Middle frontal gyrus (tissue), 1 donor: ENCODE measurements at regions not wholly inside any gene's neighbourhood (a gene's known extent, or its start where the extent isn't known, plus 50 kb on each side); places are given as distances from the start of the nearest gene placed in this dataset.
"Not testable (repeated sequence)": the region's sequence is repeated elsewhere in the genome, so short reads cannot be mapped to it uniquely, and the experiment has no call there.

Experiments
- DNase-seq: peaks from one replicate; pipeline ENCODE4 v3.0.0-alpha.2; 2015; ENCODE audit warnings: low spot score; ENCODE audit errors: extremely low spot score

DNA sequence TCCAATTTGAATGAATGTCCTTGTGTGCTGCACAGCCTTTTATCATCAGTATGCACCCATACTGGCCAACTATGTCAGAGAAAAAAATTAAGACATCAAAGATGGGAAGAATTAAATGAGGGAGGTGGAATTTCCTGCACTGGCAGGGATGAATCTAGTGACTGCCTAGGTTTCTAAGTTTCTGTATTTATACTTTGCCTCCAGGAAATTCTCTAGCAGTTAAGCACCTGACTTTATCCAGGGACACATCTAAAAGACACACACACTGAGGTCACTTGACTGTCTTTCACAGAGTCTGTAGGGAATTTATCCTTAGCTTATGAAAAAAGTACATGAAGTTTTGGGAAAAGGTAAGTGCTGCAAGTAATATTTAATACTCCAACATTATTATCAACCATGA lies 636.5 kb upstream of the PTCHD4 start:
- DNase-seq, result no peak

DNA sequence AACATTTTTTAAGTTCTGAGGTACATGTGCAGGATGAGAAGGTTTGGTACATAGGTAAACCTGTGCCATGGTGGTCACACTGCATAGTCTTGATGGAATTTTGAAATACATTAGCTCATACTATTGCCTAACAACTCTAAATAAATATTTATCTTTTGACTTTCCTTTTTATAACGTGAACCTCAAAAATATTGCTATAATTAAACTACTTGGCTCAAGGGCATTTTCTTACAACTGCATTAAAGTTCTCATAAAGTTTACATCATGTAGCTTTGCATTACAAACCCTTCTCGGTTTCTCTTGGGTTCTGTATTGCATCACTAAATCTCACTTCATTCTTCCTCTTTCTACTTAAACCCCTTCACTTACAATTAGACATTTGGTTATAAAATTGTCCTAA lies 636.0 kb upstream of the PTCHD4 start:
- DNase-seq, result no peak

DNA sequence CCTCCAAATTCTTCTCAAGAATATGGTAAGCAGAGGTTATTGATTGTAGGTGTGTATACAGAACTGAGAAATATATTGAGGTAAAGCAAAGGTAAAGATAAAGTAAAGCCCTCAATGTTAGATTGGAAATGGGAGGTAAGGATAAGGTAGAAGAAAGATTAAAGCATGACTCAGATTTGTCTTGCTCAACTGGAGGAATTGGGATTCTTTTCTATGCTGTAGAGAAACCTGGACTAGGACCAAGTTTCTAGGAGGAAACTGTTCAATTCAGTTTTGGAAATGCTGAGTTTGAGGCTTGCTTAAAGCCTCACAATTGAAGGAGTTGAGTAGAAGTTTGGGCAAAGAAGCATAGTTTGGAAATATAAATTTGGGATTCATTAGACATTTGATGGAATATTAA lies 634.0 kb upstream of the PTCHD4 start:
- no peak for DNase-seq

DNA sequence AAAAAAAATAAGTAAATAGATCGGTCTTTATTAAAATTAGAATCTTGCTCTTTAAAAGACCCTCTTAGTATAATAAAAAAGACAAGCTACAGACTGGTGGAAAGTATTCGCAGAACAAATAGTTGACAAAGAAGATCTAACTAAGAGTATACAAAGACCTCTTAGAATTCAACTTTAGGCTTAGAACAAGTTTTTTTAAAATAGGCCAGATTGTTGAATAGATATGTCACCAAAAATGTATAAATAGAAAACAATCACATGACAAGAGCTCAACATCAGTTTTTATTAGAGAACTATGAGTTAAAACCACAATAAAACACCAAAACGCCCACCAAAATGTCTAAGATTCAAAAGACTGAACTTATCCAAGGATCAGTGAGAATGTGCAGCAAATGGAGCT lies 632.7 kb upstream of the PTCHD4 start:
- no peak for DNase-seq

DNA sequence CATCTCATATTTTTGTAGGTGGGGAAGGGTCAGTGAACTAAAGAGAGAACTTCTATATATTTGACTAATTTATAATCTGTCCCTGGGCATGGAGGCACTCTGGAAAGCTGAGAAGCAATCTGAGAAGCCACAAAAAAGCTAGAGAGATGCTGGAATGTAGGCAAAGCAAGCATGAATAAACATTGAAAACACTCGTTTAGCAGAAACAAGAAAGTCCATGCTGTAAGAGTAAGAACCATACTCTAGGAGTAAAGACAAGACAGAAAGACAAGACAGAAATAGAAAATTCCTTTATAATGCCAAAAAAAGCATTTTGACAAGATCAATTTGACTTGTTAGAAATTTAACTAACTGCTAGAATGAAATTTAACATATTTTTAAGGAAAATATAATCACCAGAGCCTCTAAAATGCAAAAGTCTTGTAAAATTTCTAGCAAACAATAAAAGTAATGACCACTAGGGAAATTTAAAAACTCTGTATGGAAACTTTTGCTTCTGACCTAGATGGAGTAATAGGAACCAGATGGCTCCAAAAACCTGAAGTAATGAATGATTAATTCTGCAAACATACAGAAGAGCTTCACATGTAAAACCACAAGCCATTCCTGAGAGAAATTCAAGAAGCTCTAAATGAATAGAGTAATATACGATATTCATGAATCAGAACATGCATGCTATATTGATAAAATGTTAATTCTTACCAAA lies 625.7 kb upstream of the PTCHD4 start:
- no peak for DNase-seq

DNA sequence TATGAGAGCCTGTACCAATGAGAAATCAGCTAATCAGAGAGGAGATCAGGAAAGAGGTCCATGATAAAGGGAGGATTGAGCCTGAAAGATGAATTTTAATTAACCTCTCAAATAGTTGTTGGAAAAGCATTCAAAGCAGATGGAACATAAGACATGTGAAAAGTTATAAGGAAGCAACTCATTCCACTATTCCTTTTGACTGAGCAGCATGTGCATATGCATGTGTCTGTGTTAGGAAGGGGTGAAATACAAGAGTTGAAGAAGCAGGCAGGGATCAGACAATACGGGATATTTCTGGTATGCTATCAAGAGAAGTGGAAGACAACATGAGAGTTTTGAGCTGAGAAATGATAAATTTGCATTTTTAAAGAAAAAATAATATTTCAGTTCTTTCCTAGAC lies 624.8 kb upstream of the PTCHD4 start:
- DNase-seq, result no peak

DNA sequence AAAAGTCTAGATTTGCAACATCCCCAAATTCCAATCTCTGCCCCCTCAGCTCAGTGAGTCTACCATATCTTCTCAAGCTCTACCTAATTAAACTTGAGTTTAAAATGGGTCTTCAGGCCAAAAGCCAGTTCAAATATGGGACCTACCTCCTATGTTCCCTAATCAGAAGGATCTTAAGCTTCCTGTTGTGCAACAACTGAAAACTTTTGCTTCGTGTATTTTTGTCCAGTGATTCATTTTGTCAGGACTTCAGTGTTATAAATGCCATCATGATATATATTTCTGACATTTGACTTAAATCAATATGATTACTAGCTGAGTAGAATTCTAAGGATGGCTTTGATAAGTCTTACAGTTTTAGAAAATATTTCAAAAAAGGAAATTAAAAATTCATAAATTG lies 622.6 kb upstream of the PTCHD4 start:
- DNase-seq, result no peak

DNA sequence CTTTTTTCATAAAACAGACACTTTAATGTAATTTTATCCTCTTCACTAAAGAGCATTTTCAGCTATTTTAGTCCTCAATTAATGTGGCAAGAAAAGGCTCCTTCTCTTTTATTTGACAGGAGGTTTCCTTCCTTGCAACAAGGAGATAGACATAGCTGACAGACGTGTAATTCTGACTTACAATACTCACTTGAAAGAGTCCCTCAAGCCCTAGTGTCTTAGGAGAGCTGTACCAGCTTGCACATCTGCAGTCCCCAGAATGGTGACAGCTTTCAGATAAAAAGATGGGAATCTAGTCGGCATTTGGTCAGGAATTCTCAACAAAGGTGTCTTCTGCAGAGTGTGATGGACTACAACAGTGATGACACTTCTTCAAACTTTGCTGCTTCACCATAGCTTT lies 603.7 kb upstream of the PTCHD4 start:
- no peak for DNase-seq

DNA sequence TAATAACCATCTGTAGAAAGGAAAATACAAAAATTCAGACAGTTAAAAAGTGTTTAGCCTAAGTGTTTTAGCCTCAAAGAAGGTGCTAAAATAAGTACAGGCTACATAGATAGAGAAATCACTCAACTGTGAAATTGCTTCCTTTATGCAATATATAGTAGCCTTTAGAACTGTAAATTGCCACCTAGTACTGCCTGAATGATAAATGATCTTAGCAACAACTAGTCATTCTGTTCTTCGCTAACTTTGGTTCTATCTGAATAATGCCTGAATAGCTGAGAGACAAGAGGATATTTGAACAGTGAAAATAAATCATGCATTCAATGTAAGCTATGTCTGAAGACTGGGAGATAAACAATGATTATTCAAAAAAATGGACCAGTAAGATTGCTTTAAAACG lies 603.3 kb upstream of the PTCHD4 start:
- no peak for DNase-seq

DNA sequence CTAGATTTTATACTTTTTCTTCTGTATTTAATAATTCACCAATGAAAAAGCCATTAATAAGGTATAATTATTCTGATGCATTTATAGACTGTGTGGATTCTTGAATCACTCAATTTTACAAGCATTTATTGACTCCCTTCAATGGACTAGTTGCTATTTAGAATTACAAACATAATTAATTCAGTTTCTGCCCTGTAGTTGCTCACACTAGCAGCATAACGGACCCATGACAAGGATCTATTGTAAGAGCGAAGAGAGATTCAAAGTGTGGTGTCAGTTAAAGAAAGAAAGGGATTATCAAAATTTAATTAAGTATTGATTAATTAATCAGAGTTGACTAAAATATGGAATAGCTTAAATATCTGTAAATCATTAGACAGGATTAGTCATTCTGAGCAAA lies 602.6 kb upstream of the PTCHD4 start:
- no peak for DNase-seq

DNA sequence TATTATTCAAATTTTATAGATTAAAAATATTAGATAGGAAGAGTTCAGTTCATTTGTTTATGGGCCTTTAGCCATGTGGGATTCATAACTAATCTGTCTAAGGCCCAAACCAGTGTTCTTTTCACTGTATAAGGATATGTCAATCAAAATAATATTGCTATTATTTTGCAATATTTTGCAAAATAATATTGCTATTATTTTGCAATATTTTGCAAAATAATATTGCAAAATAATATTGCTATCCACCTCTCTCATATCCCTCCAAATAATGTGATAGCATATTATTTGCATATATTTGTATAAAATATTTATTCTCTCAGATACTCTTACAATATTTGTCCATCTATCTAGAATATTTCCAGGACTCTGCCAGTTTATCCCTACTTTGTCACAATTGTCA lies 595.3 kb upstream of the PTCHD4 start:
- DNase-seq, result no peak

DNA sequence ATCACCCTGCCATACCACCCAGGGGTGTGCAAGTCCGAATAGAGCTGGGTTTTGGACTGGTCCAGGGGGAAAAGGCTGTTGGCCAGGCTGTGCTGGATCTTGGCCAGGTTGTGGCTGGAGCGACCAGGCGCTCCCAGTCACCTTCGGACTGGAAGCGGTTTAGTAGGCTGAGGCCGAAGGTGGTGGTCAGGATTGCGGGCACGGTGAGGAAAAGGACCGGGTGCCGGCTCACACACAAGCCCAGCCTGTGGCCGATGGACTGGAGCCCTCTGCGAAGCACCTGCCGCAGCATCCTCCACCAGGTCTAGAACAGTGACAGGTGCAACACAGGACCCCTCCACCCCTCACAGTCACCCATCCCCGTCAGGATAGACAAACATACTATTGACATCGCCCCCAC lies 590.6 kb upstream of the PTCHD4 start:
- no peak for DNase-seq

DNA sequence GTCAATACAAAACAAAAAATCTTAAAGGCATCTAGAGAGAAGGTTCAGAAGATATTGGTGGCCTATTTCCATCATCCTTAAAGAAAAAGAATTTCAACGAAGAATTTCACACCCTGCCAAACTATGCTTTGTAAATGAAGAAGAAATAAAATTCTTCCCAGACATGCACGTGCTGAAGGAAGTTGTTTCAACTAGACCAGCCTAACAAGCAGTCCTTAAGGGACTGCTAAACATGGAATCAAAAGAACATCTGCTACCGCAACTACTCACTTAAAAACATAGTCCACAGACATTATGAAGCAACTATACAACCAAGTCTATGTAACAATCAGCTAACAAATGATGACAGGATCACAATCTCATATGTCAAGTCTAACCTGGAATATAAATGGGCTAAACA lies 584.9 kb upstream of the PTCHD4 start:
- DNase-seq, result no peak

DNA sequence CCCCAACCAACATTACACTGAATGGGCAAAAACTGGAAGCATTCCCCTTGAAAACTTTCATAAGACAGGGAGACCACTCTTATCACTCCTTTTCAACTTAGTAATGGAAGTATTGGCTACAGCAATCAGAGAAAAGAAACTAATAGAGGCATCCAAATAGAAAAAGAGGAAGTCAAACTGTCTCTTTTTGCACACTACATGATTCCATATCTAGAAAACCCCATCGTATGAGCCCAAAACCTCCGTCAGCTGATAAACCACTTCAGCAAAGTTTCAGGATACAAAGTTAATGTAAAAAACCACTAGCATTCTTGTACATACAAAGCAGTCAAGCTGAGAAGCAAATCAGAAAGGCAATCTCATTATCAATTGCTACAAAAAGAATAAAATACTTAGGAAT lies 580.4 kb upstream of the PTCHD4 start:
- DNase-seq, result no peak

DNA sequence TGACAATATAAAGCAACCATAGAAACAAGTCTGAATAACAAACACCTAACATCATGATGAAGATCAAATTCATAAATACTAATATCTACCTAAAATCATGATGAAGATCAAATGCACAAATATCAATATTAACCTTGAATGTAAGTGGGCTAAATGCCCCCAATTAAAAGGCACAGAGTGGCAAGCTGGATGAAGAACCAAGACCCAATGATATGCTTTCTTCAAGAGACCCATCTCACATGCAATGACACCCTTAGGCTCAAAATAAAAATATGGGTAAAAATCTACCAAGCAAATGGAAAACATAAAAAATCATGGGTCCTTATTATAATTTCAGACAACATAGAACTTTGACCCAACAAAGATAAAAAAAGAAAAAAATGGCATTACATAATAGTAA lies 578.5 kb upstream of the PTCHD4 start:
- DNase-seq, result no peak

DNA sequence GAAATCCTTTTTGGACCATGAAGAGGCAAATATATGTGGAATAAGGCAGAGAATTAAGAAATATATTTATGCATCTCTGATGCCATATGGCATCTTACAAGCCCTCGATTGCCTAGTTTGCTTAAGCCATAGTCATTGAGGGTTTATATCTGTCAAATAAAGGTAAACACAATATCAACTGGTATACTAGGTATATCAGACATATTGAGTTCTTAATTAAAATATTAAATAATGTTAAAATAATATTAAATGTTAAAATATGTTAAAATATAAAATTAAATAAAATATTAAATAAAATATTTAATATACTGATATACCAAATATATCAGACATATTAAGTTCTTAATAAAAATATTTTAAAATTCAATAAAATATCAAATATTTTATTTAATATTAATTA lies 567.4 kb upstream of the PTCHD4 start:
- DNase-seq, result no peak

DNA sequence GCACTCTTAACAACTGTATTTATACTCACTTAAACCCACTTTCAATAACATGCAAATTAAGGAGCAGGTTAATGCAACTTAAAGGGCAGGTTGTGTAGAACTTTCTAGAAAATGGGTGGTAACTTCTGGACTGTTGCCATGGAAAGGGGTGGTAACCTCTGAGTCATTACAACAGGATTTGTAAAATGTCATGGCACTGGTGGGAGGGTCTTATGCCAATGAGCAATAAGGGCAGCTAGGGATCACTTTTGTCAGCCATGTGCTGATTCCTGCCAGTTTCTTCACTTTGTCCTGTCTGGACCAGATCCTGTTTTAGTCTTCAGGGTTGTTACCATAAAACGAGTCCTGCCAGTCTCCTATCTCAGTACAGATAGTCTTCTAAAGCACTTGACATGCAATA lies 560.5 kb upstream of the PTCHD4 start:
- no peak for DNase-seq

DNA sequence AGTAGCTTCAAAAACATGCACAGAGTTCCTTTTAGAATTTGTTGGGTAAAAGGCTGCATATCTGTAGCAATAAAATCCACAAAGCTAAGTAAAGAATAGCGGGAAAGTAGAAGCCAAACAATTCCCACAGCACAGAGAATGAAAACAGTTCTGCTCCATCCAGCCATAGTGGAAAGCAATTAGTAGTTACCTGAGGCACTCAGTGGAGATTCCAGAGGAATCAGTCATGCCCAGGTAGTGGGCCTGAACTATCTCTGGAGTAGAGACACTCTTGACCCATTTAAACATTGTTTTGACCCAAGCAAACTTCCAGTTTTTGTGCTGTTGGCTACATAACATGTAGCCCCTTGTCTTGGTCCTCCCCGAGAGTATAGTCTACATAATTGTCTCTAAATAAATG lies 559.5 kb upstream of the PTCHD4 start:
- DNase-seq, result no peak

DNA sequence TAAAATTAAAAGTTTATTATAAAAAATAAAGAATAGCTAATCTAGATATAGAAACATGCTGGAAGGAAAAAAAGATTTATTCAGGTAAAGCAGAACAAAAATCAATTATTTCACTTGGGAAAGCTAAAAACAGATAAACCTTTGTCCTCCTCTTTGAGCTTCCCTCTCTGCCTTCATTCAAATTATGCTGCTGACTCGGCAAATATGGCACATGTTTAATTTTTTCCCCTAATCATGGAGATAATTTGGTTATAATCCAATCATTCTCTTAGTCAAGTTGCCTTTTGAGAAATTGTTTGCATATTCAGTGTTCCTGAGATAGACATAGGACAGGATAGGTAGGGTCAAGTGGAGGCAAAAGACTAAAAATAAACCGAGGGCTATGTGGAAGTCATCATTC lies 556.8 kb upstream of the PTCHD4 start:
- no peak for DNase-seq

DNA sequence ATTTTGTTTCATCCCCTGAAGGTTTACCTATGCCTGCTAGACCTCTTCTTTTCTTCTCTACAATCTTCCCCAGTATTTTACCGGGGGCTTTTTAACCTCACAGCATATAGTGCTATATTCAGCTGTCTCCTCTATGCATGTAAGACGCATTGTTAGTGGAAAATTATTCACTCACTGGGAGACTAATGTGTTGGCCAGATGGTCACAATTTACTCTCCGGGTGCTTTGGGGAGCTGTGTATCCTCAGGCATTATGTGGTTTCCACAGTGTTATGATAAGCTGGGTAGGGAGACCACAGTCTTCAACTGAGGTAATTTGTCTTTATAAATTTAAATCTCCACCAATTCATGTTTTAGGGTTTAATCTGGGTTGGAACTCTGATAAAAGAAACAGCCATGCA lies 553.8 kb upstream of the PTCHD4 start:
- no peak for DNase-seq

DNA sequence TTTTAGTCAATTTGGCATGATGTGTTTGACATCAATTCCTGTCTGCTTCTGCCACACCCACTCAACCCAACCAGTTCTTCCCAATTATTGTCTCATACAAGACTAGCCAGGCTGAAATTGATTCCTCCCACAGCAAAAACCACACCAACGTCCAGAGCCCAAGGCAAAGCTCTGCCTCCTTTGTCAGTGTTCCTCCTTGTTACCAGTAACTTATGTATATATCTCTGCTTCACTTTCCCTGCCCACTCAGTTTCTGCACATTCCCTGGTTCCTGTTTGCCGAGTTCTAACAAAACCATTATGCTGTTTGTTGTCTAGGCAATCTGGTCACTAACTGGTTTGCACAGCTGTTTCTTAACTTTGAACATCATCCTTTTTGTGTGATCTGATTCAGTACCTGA lies 547.9 kb upstream of the PTCHD4 start:
- DNase-seq, result no peak

DNA sequence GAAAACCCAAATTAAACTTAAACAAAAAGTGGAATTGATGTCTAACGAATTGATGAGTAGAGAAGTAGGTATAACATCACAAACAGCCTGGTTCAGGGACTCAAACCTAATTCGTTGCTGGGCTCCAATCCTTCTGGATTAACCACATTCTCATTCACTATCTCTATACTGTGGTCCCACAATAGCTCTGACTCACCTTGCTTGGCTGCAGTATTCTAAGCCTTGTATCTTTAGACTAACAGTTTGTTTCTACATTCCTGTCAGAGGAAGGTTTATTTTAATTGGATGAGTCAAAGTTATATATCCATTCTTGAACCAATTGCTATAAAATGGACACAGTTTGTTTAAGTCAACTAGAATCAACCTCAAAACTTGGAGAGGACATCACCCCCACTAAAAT lies 530.5 kb upstream of the PTCHD4 start:
- DNase-seq, result no peak

DNA sequence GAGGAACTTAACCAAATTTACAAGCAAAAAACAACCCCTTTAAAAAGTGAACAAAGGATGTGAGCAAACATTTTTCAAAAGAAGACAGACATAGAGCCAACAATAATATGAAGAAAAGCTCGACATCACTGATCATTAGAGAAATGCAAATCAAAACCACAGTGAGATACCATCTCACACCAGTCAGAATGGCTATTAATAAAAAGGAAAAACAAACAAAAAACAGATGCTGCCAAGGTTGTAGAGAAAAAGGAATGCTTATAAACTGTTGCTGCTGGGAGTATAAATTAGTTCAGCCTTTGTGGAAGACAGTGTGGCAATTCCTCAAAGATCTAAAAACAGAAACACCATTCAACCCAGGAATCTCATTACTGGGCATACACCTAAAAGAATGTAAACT lies 527.8 kb upstream of the PTCHD4 start:
- not testable (repeated sequence) for DNase-seq

DNA sequence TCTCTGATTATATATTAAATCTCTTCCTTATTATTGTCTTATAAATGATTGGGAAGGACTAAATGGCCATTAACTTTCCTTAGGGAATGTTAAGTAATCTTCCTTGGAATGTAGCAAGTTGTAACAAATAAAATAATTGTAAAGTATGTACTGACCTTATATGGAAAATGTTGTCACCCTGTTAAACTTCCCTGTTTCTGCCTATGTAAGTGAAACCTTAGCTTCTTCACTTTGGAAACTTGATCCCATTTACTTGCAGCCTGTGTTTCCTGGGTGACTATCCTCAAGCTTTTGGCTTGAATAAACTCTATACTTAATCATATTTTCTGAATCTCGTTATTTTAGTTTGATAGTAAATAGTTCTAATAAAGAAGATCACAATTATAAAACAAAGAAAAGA lies 519.5 kb upstream of the PTCHD4 start:
- DNase-seq, result no peak
